Right ventricle myocardium superior (tissue), 1 donor: ENCODE measurements at regions not wholly inside any gene's neighbourhood (a gene's known extent, or its start where the extent isn't known, plus 50 kb on each side); places are given as distances from the start of the nearest gene placed in this dataset.

Source experiments
- ATAC-seq: fragments of 200-7000 bp; cut with Tn5 transposase; one replicate; pipeline ENCODE4 v1.9.1; 2020; ENCODE audit warnings: mild to moderate bottlenecking; ENCODE audit not compliant: poor library complexity
- DNase-seq: peaks from one replicate; pipeline ENCODE4 v3.0.0-alpha.2; 2020
- intact Hi-C: fragments of 100-400 bp; cut with DNase I; formaldehyde crosslinking; loops from one replicate; pipeline ENCODE4 v1.11.2; 2022
- donor health status: DM: no; HTN: yes; CAD: no; lungs with severe emphysema.

DNA sequence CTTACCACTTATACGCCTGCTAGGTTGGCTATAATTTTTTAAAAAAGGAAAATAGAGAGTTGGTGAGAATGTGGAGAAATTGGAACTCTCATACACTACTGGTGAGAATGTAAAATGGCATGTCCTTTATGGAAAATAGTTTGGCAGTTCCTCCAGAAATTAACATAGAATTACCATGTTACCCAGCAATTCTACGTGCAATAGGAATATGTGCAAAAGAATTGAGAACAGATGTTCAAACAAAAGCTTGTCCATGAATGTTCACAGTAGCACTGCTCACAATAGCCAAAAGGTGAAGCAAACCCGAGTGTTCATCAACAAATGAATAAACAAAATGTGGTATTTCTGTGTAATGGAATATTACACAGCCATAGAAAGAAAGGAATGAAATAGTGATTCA is 592.2 kb downstream of the DHX35 start:
- ATAC-seq (no peak), DNase-seq (no peak)
- intact Hi-C loops: no loop called here

DNA sequence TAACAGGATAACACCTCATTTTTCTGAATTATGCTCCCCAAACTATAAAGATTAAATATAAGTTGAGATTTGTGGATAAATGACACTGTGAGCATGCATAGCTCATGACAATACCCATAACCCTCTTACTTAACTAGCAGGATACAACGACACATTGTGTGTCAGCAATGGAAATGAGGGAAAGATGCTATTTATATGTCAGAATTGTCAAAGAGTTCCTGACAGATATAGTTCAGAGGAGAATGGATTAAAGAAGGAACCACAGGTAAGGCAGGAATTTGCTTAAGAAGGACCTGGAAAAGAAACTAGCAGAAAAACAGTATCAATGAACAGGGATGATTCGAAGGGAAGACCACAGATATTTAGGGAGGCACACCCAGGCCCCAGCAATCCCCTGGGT is 591.0 kb downstream of the DHX35 start:
- intact Hi-C loops: no loop called here
- no peak for ATAC-seq
- DNase-seq: no peak

- intact Hi-C loops: no loop called here
- ATAC-seq (no peak), DNase-seq (no peak)
Observed at GRCh38 chr20:39549733-39550132, 587.6 kb downstream of the DHX35 start.

- no peak for DNase-seq
- ATAC-seq: no peak
- intact Hi-C loops: no loop called here
Observed at GRCh38 chr20:39547546-39548408, 585.6 kb downstream of the DHX35 start.

DNA sequence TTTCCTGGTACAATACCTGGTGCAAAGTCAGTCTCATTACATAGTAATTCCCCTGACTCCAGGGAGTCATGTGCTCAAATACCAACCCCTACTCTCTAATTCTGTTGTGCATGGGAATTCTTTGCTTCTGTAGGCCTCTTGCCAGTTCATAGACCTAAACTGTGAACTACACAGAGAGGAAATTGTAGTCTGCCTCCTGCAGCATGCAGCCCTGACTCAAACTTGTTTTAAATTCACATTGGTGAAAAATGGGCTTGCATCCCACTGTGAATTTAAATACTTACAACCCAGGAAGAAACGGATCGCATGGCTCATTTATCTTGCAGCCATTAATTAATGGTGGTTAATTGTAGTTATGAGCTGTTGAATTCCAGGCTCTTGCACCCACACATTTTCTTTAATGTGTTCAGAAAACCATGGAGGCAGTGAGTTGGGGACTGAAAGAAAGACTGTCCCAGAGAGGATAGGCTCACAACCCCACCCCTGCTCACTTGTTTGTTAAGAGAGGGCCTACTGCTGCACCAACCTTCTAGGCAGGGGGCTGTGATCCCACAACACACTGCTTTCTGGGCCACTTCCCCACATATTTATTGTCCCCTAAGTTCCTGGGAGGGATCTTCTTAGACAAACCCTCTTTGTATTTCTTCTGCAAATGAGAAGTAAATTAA is 579.1 kb downstream of the DHX35 start:
- no peak for DNase-seq
- intact Hi-C loops: no loop called here
- ATAC-seq: no peak

GRCh38 chr20:39538317-39538716 is 576.2 kb downstream of the DHX35 start:
- ATAC-seq: no peak
- no peak for DNase-seq
- intact Hi-C loops: no loop called here

- intact Hi-C loops: no loop called here
- no peak for DNase-seq
- ATAC-seq: no peak
Observed at GRCh38 chr20:39535301-39535700, 573.2 kb downstream of the DHX35 start.

DNA sequence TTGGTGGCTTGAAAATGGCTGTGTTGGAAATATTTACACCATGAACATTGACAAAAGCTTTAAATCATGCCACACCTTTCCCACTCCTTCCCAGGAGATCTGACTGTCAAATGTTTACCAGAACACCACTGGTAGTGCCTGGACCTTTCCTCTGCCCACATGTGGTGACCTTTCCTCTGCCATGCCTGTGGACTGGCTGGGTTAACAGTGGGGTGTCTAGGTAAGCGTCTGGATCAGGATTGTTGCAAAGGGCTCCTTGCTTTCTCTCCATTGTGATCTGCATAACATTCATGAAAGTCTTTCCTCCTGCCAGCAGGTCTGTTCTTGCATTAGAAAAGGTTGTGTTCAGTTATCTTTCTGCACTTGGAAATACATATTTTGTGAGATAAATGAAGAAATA is 572.7 kb downstream of the DHX35 start:
- no peak for DNase-seq
- intact Hi-C loops: no loop called here
- ATAC-seq: no peak

- no peak for DNase-seq
- intact Hi-C loops: no loop called here
- no peak for ATAC-seq
Observed at GRCh38 chr20:39533858-39534257, 571.7 kb downstream of the DHX35 start.

GRCh38 chr20:39532205-39532604 is 570.1 kb downstream of the DHX35 start:
- intact Hi-C loops: no loop called here
- ATAC-seq (no peak), DNase-seq (no peak)

DNA sequence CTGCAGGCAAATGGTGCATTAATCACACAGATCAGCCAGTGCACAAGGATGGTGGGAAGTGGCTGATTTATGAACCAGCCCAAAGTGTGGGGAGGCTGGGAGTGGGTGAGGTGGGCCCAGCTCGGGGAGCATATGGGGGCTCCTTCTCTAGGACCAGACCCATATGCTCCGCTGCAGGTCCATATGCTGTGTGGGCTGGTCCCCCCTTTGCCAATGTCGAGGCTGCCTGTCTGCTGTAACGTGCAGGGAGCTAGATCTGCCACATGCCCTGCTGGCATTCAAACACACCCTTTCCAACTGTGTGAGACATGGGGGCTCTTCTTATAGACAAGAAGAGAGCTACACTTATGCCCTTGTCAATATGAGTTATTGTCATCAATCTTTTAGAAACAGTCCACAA is 566.3 kb downstream of the DHX35 start:
- no peak for ATAC-seq
- no peak for DNase-seq
- intact Hi-C loops: no loop called here

DNA sequence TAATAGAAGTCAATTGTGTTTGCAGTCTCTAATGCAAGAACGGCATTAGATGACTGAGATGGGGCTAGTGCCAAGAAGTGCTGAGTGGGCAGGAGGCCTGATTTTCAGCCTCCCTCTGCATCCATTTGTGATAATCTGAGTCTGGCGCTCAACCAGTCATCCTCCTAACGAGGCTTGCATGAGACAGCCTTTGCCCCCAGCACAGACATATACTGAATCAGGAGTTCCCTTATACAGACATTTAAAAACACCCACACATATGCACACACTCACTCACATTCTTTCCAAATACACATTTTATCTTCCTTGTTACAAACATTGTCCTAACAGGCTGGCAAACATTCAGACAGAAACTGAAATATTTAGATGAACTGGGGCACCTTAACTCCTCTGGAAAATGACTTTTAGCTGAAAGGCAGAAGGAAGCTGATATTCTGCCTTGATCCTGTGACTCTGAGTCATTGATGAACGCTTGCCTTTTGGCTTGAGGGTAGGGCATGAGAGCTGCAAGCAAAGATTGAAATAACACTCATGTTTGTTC is 562.3 kb downstream of the DHX35 start:
- ATAC-seq (no peak), DNase-seq (no peak)
- intact Hi-C loops: no loop called here

- DNase-seq (no peak), ATAC-seq (no peak)
- intact Hi-C loops: no loop called here
Observed at GRCh38 chr20:39523405-39523804, 561.3 kb downstream of the DHX35 start.

DNA sequence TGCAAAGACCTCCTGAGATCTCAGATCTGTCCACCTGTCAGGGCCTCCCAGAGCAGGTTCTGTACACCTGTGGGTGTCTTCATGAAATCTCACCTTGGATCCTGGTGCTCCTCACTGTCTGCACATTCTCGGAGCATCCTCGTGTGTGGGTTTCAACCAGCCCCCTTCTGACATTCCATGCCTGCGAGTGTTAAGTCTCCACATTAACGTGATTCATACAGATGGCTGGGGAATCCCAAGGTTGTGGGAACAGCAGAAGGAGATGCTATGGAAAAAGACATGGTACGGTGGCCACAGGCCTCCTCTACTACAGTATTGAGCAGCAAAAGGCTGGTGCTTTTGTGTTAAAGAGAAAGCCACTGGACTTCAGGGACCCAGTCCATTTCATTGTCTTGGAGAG is 556.5 kb downstream of the DHX35 start:
- intact Hi-C loops: no loop called here
- ATAC-seq (no peak), DNase-seq (no peak)

DNA sequence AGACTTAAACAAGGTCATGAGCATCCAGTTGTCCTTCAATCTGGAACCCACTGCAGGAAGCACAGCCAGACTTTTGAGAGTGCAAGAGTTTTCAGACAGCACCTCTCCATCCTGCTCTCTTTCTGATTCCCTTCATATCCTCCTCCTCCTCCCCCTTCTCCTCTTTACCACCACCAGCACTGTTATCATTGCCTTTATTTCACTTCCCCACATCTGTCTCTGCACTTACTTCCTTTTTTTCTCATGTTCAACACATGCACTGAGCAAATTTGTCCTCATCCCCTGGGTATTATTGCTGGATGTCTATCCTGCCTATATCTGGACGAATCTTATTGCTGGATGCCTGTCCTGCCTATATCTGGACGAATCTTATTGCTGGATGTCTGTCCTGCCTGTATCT is 554.8 kb downstream of the DHX35 start:
- no peak for DNase-seq
- no peak for ATAC-seq
- intact Hi-C loops: no loop called here

DNA sequence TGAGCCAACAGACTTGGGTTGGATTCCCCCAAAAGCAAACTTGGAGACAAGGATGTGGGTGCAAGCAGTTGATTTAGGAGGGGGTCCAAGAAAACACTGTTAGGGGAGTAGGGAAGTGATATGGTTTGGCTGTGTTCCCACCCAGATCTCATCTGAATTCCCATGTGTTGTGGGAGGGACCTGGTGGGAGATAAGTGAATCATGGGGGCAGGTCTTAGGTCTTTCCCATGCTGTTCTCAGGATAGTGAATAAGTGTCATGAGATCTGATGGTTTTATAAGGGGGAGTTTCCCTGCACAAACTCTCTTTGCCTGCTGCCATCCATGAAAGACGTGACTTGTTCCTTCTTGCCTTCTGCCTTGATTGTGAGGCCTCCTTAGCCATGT is 542.6 kb downstream of the DHX35 start:
- ATAC-seq: no peak
- intact Hi-C loops: no loop called here
- no peak for DNase-seq

GRCh38 chr20:39503902-39504709 is 542.0 kb downstream of the DHX35 start:
- DNase-seq (no peak), ATAC-seq (no peak)
- intact Hi-C loops: no loop called here

DNA sequence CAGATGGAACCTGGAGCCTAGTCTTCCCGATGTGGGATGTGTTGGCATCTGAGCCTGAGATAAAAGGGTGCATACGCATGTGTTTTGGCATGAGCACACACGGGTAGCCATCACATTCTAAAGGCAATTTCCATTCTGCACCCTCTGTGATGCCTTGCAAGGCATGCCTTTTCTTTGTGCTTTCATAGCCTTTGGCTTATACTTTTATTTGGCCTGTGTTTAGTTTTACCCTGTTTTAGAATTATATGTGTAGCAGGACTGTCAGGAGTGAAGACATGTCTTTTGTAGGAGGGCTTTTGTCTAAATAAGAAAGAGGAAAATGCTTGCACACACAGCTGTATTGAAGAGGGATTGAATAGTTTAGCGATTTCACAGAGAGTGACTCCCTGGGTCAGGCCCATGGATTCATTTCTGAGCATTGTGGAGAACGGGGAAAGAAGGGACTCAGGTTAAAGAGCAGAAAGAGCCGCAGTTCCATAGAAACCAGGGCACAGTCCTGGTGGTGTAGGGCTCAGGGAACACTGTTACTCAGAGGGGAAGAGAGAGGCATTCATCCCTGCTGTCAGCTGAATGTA is 530.2 kb downstream of the DHX35 start:
- DNase-seq: no peak
- intact Hi-C loops: no loop called here
- ATAC-seq: no peak

DNA sequence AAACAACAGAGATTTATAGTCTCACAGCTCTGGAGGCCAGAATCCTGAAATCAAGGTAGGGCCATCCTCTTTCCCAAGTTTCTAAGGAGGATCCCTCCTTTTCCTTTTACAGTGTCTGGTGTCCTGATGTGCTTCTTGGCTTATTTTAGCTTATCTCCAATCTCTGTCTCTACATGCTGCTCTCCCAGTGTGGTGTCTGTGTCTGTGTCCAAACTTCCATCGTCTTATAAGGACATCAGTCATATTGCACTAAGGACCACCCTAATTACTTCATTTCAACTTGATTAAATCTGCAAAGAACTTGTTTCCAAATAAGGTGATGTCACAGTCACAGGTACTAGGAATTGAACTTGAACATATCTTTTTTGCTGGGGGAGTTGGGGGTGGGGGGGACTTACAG is 529.6 kb downstream of the DHX35 start:
- DNase-seq (no peak), ATAC-seq (no peak)
- intact Hi-C loops: no loop called here
